Bone marrow (tissue), 2 donors: ENCODE measurements at regions not wholly inside any gene's neighbourhood (a gene's known extent, or its start where the extent isn't known, plus 50 kb on each side); places are given as distances from the start of the nearest gene placed in this dataset.
"Not testable (repeated sequence)": the region's sequence is repeated elsewhere in the genome, so short reads cannot be mapped to it uniquely, and the experiment has no call there.

Experiments used
- DNase-seq, 2 donors: peaks; one replicate each; lab custom pipeline; 2025; lab: John Stamatoyannopoulos, UW

- DNase-seq: no peak
Measured at GRCh38 chr4:81314897-81315470, 100.0 kb upstream of the PRKG2 start.

GRCh38 chr4:81314196-81314896 lies 99.3 kb upstream of the PRKG2 start:
- no peak for DNase-seq

GRCh38 chr4:81307991-81308390 lies 93.0 kb upstream of the PRKG2 start:
- DNase-seq: no peak

GRCh38 chr4:81304871-81305270 lies 89.8 kb upstream of the PRKG2 start:
- no peak for DNase-seq

- not testable (repeated sequence) for DNase-seq
Measured at GRCh38 chr4:81300352-81300751, 85.3 kb upstream of the PRKG2 start.

GRCh38 chr4:81290813-81291212 lies 75.8 kb upstream of the PRKG2 start:
- DNase-seq: no peak

GRCh38 chr4:81287101-81287500 lies 72.1 kb upstream of the PRKG2 start:
- no peak for DNase-seq

- DNase-seq: no peak
Measured at GRCh38 chr4:81282131-81282530, 67.1 kb upstream of the PRKG2 start.

GRCh38 chr4:81274460-81274859 lies 59.4 kb upstream of the PRKG2 start:
- DNase-seq: no peak

GRCh38 chr4:81272671-81273070 lies 57.6 kb upstream of the PRKG2 start:
- DNase-seq: no peak
